ENCODE measurements at regions not wholly inside any gene's neighbourhood (a gene's known extent, or its start where the extent isn't known, plus 50 kb on each side); places are given as distances from the start of the nearest gene placed in this dataset.

GRCh38 chr2:168380500-168380899 lies 75.6 kb upstream of the CERS6 start:
- CTCF ChIA-PET: no interaction called here
- DNase-seq (ENCODE audit: low read depth, low spot score): no peak
- no peak for TF ChIP-seq CTCF (IDR thresholded peaks at IDR 0.05; ENCODE audit: insufficient read depth, low read length, missing control alignments)
- no peak overlapping the region for H3K4me3 ChIP-seq (ENCODE audit: low read depth, low read length)
- POLR2A ChIA-PET: no interaction called here

GRCh38 chr2:168392024-168392423 lies 64.0 kb upstream of the CERS6 start:
- ChIA-PET POLR2A (no interaction called here), CTCF (interaction anchor here (0.5 kb wide), 1 partner anchor 528 kb away, joined by 3 read pairs; no protein-coding TSS in a partner anchor)
- no peak overlapping the region for H3K4me3 ChIP-seq (ENCODE audit: low read depth, low read length)
- TF ChIP-seq CTCF (IDR thresholded peaks at IDR 0.05; ENCODE audit: insufficient read depth, low read length, missing control alignments): no peak
- no peak for DNase-seq (ENCODE audit: low read depth, low spot score)

GRCh38 chr2:168392797-168393196 lies 63.3 kb upstream of the CERS6 start:
- TF ChIP-seq CTCF (IDR thresholded peaks at IDR 0.05; ENCODE audit: insufficient read depth, low read length, missing control alignments): no peak
- POLR2A ChIA-PET: no interaction called here
- CTCF ChIA-PET: interaction anchor here (0.7 kb wide), 1 partner anchor 510 kb away, joined by 3 read pairs; no protein-coding TSS in a partner anchor
- no peak for DNase-seq (ENCODE audit: low read depth, low spot score)
- no peak overlapping the region for H3K4me3 ChIP-seq (ENCODE audit: low read depth, low read length)

- ChIA-PET CTCF (no interaction called here), POLR2A (no interaction called here)
- TF ChIP-seq CTCF (IDR thresholded peaks at IDR 0.05; ENCODE audit: insufficient read depth, low read length, missing control alignments): no peak
- DNase-seq (ENCODE audit: low read depth, low spot score): no peak
- H3K4me3 ChIP-seq (ENCODE audit: low read depth, low read length): no peak overlapping the region
Measured at GRCh38 chr2:168394262-168394661, 61.8 kb upstream of the CERS6 start.

- TF ChIP-seq CTCF (IDR thresholded peaks at IDR 0.05; ENCODE audit: insufficient read depth, low read length, missing control alignments): no peak
- POLR2A ChIA-PET: no interaction called here
- DNase-seq (ENCODE audit: low read depth, low spot score): no peak
- CTCF ChIA-PET: no interaction called here
- H3K4me3 ChIP-seq (ENCODE audit: low read depth, low read length): no peak overlapping the region
Measured at GRCh38 chr2:168396131-168396530, 59.9 kb upstream of the CERS6 start.

- ChIA-PET POLR2A (no interaction called here), CTCF (no interaction called here)
- no peak for DNase-seq (ENCODE audit: low read depth, low spot score)
- no peak for TF ChIP-seq CTCF (IDR thresholded peaks at IDR 0.05; ENCODE audit: insufficient read depth, low read length, missing control alignments)
- no peak overlapping the region for H3K4me3 ChIP-seq (ENCODE audit: low read depth, low read length)
Measured at GRCh38 chr2:168397629-168398028, 58.4 kb upstream of the CERS6 start.

All from AG04449 (cell line).